WI38 (cell line): ENCODE measurements at regions not wholly inside any gene's neighbourhood (a gene's known extent, or its start where the extent isn't known, plus 50 kb on each side); places are given as distances from the start of the nearest gene placed in this dataset.

Experiments used
- H3K4me3 ChIP-seq: 2 replicates; pipeline ENCODE4 v1.5.1; 2011; ENCODE audit warnings: low read depth, mild to moderate bottlenecking, control low read depth, low read length
- CTCF ChIP-seq: IDR thresholded peaks from 2 replicates; pipeline ENCODE4 v1.5.1; 2012; ENCODE audit warnings: low read depth, mild to moderate bottlenecking, control low read depth, low read length

- H3K4me3 ChIP-seq, result no peak overlapping the region
- no peak for TF ChIP-seq CTCF
Measured at GRCh38 chr2:225742487-225742886, 343.0 kb downstream of the NYAP2 start.

- no peak overlapping the region for H3K4me3 ChIP-seq
- TF ChIP-seq CTCF, result no peak
Measured at GRCh38 chr2:225740086-225740485, 340.6 kb downstream of the NYAP2 start.

GRCh38 chr2:225739328-225739727 is 339.8 kb downstream of the NYAP2 start:
- H3K4me3 ChIP-seq, result no peak overlapping the region
- no peak for TF ChIP-seq CTCF

- no peak overlapping the region for H3K4me3 ChIP-seq
- TF ChIP-seq CTCF, result no peak
Measured at GRCh38 chr2:225738735-225739134, 339.2 kb downstream of the NYAP2 start.

- TF ChIP-seq CTCF, result no peak
Measured at GRCh38 chr2:225737556-225737955, 338.0 kb downstream of the NYAP2 start.

GRCh38 chr2:225735844-225736243 is 336.3 kb downstream of the NYAP2 start:
- no peak overlapping the region for H3K4me3 ChIP-seq
- no peak for TF ChIP-seq CTCF

More at GRCh38 chr2:225737556-225737955, 338.0 kb downstream of the NYAP2 start:
- no peak overlapping the region for H3K4me3 ChIP-seq

GRCh38 chr2:225725726-225726125 is 326.2 kb downstream of the NYAP2 start:
- TF ChIP-seq CTCF, result no peak
- no peak overlapping the region for H3K4me3 ChIP-seq
